GM12878 (cell line): ENCODE measurements at regions not wholly inside any gene's neighbourhood (a gene's known extent, or its start where the extent isn't known, plus 50 kb on each side); places are given as distances from the start of the nearest gene placed in this dataset.

Experiments used
- ATAC-seq: fragments of 200-7000 bp; cut with Tn5 transposase; 3 replicates; pipeline ENCODE4 v1.9.1; 2020; ENCODE audit warnings: mild to moderate bottlenecking, moderate library complexity
- BruUV-seq: library from RNA; stranded (reverse); fragments of 400-500 nt; replicated peaks from 2 replicates; lab custom pipeline; 2021; lab: Mats Ljungman, UMichigan
- CTCF ChIA-PET: fragments of 300-600 bp; sonication (Branson Sonifier 250); formaldehyde crosslinking; extraction: SDS; loops from one replicate; lab custom pipeline; 2021; ENCODE audit warnings: inconsistent platforms; lab: Yijun Ruan, JAX
- POLR2A ChIA-PET: fragments of 350-600 bp; formaldehyde crosslinking; extraction: SDS; loops from one replicate; lab custom pipeline; 2021; ENCODE audit warnings: inconsistent platforms; lab: Charles Lee
- RAD21 ChIA-PET: fragments of 300-600 bp; sonication (Branson Sonifier 250); formaldehyde crosslinking; loops from one replicate; lab custom pipeline; 2023; ENCODE audit warnings: antibody characterized with exemption; ENCODE audit not compliant: unreplicated experiment; lab: Charles Lee
- SMC1A ChIA-PET: fragments of 300-600 bp; sonication (Branson Sonifier 250); formaldehyde crosslinking; loops from one replicate; lab custom pipeline; 2023; ENCODE audit not compliant: unreplicated experiment, uncharacterized antibody; lab: Charles Lee
- DNase-seq: peaks from one replicate; pipeline ENCODE4 v3.0.0-alpha.2; 2011; ENCODE audit warnings: low read depth, low spot score
- FAIRE-seq: peaks from 3 replicates; lab custom pipeline; 2011; peaks lifted over from hg19 to GRCh38; lab: Jason Lieb, UNC
- H2AFZ ChIP-seq: 2 replicates; pipeline ENCODE4 v1.6.0; 2011; ENCODE audit warnings: low read depth, low read length, control low read depth; ENCODE audit not compliant: control insufficient read depth
- H3K27ac ChIP-seq: 2 replicates; pipeline ENCODE4 v1.5.1; 2011; ENCODE audit warnings: control low read depth; ENCODE audit not compliant: control insufficient read depth, insufficient read depth
- H3K27me3 ChIP-seq, 2 experiments: replicated peaks in 1 of 2; 2 replicates each; pipeline versions ENCODE4 v1.6.0 to v1.6.1; 2011; ENCODE audit warnings: low read length in 1 of 2; ENCODE audit not compliant: control insufficient read depth in 2 of 2, insufficient read depth in 2 of 2
- H3K36me3 ChIP-seq, 2 experiments: 2 replicates each; pipeline ENCODE4 v1.5.1; 2011; ENCODE audit warnings: low read length in 1 of 2; ENCODE audit not compliant: control insufficient read depth in 2 of 2, insufficient read depth in 2 of 2
- H3K4me1 ChIP-seq: 2 replicates; pipeline ENCODE4 v1.6.1; 2011; ENCODE audit warnings: mild to moderate bottlenecking, low read length, moderate library complexity, mixed read lengths; ENCODE audit not compliant: control insufficient read depth, insufficient read depth
- H3K4me2 ChIP-seq: 2 replicates; pipeline ENCODE4 v1.6.0; 2011; ENCODE audit warnings: control low read depth; ENCODE audit not compliant: control insufficient read depth, insufficient read depth
- H3K4me3 ChIP-seq: fragments of 200-600 bp; sonication (generic); 2 replicates; pipeline ENCODE4 v1.5.1; 2016
- H3K79me2 ChIP-seq: 2 replicates; pipeline ENCODE4 v1.6.0; 2011; ENCODE audit warnings: low read length; ENCODE audit not compliant: control insufficient read depth, insufficient read depth
- H3K9ac ChIP-seq: 2 replicates; pipeline ENCODE4 v1.8.0; 2011; ENCODE audit warnings: low read length, control low read depth, mixed read lengths; ENCODE audit not compliant: control insufficient read depth, insufficient read depth
- H3K9me3 ChIP-seq: replicated peaks from 3 replicates; pipeline ENCODE4 v1.5.1; 2011; ENCODE audit warnings: mild to moderate bottlenecking, low read length; ENCODE audit not compliant: control insufficient read depth, insufficient read depth
- H4K20me1 ChIP-seq: 2 replicates; pipeline ENCODE4 v1.6.0; 2011; ENCODE audit not compliant: control insufficient read depth, insufficient read depth
- BACH1 ChIP-seq: fragments of 450-650 bp; IDR thresholded peaks from 2 replicates; pipeline ENCODE4 v1.6.1; 2017; ENCODE audit warnings: mild to moderate bottlenecking, borderline replicate concordance
- CHD2 ChIP-seq: IDR thresholded peaks from 2 replicates; pipeline ENCODE4 v1.6.1; 2011; ENCODE audit warnings: low read depth, low read length, improper control_type of control experiment, borderline replicate concordance
- EGR1 ChIP-seq, 2 experiments: IDR thresholded peaks; 1 replicate in 1 of 2; 2 replicates in 1 of 2; pipeline ENCODE4 v1.6.1; 2011 to 2012; ENCODE audit warnings: low read depth in 2 of 2, low read length in 2 of 2, borderline replicate concordance in 1 of 2, mild to moderate bottlenecking in 1 of 2, moderate library complexity in 1 of 2
- HCFC1 ChIP-seq: fragments of 150-350 bp; IDR thresholded peaks from 2 replicates; pipeline ENCODE4 v1.6.1; 2014; ENCODE audit warnings: low read length
- NRF1 ChIP-seq: conservative IDR thresholded peaks from 2 replicates; pipeline ENCODE4 v1.6.1; 2011; ENCODE audit warnings: mild to moderate bottlenecking, low read depth, low read length, improper control_type of control experiment
- RB1 ChIP-seq: fragments of 450-650 bp; formaldehyde crosslinking; IDR thresholded peaks from 2 replicates; pipeline ENCODE4 v1.6.1; 2017; ENCODE audit warnings: mild to moderate bottlenecking, borderline replicate concordance
- SIN3A ChIP-seq: IDR thresholded peaks from 2 replicates; pipeline ENCODE4 v1.6.1; 2012; ENCODE audit warnings: low read depth, low read length, improper control_type of control experiment
- SREBF1 ChIP-seq: IDR thresholded peaks from 2 replicates; pipeline ENCODE4 v1.6.1; 2012; ENCODE audit warnings: mild to moderate bottlenecking, low read length
- TBL1XR1 ChIP-seq: IDR thresholded peaks from 2 replicates; pipeline ENCODE4 v1.6.1; 2012; ENCODE audit warnings: low read depth, low read length, improper control_type of control experiment
- WRNIP1 ChIP-seq: IDR thresholded peaks from 2 replicates; pipeline ENCODE4 v1.6.1; 2011; ENCODE audit warnings: low read depth, low read length, improper control_type of control experiment, borderline replicate concordance
- ZNF207 ChIP-seq: fragments of 450-650 bp; IDR thresholded peaks from 2 replicates; pipeline ENCODE4 v1.6.1; 2014; ENCODE audit warnings: antibody characterized with exemption, mild to moderate bottlenecking, borderline replicate concordance
- ZNF24 ChIP-seq: fragments of 450-650 bp; IDR thresholded peaks from 2 replicates; pipeline ENCODE4 v1.6.1; 2017; ENCODE audit warnings: antibody characterized with exemption, mild to moderate bottlenecking
- ZNF622 ChIP-seq: fragments of 450-650 bp; IDR thresholded peaks from 2 replicates; pipeline ENCODE4 v1.6.1; 2017; ENCODE audit warnings: mild to moderate bottlenecking, inconsistent platforms
- ZSCAN29 ChIP-seq: fragments of 450-650 bp; IDR thresholded peaks from 2 replicates; pipeline ENCODE4 v1.6.1; 2017; ENCODE audit warnings: mild to moderate bottlenecking, moderate library complexity
- WGBS: methylation state at CpG from one replicate; pipeline ENCODE4 v1.1.6; 2016; ENCODE audit warnings: low lambda C conversion rate; ENCODE audit not compliant: insufficient replicate concordance, insufficient coverage; ENCODE audit errors: missing lambda C conversion rate; 5-methylcytosine and 5-hydroxymethylcytosine counted together
- in situ Hi-C: fragments of 300-500 bp; cut with MboI; formaldehyde crosslinking; loops from 9 replicates; pipeline ENCODE4 v1.14.3; 2018; ENCODE audit warnings: mixed read lengths
- intact Hi-C: fragments of 100-400 bp; cut with micrococcal nuclease; formaldehyde crosslinking; loops from one replicate; pipeline ENCODE4 v1.14.2; 2022; ENCODE audit not compliant: unreplicated experiment

DNA sequence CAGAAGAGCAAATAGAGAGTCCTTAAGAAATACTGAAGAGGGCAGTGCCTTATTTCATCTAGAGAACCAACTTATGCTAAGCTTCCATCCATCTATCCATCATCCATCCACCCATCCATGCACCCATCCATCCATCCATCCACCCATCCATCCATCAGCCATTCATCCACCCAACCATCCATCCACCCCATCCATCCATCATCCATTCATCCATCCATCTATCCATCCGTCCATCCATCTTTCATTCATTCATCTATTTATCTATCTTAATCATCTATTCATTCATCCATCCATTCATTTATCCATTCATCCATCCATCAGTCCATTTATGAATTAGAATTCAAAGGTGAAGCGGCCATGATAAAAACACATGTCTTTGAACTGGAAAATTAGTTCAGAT, 171.5 kb upstream of the FMN2 start:
- in situ Hi-C loops, result no loop called here
- SMC1A ChIA-PET, result no interaction called here
- no peak overlapping the region for H3K4me2 ChIP-seq
- H3K4me1 ChIP-seq, result no peaks in the 10 kb centered on the region
- no peak overlapping the region for H2AFZ ChIP-seq
- no peaks in the 10 kb centered on the region for H3K27me3 ChIP-seq
- intact Hi-C loops, result no loop called here
- no TSS peak for BruUV-seq
- 0% methylated on average over 2 of the region's 2 CpGs for WGBS
- H3K79me2 ChIP-seq, result no peaks in the 10 kb centered on the region
- TF ChIP-seq ZNF207 (no peak), BACH1 (no peak), SIN3A (no peak), EGR1 (IDR thresholded peaks at IDR 0.05; ENCODE audit: borderline replicate concordance in 1 of 2, low read depth in 2 of 2, low read length in 2 of 2) (no peak), ZSCAN29 (no peak)
- H3K9ac ChIP-seq, result no peak overlapping the region
- DNase-seq (no peak), FAIRE-seq (no peak), ATAC-seq (no peak)
- POLR2A ChIA-PET, result no interaction called here
- H3K9me3 ChIP-seq, result no peaks in the 10 kb centered on the region
- RAD21 ChIA-PET, result no interaction called here
- CTCF ChIA-PET, result no interaction called here
- H4K20me1 ChIP-seq, result no peaks in the 10 kb centered on the region
- H3K36me3 ChIP-seq, result no peaks in the 10 kb centered on the region
- no peak overlapping the region for H3K27ac ChIP-seq
- H3K4me3 ChIP-seq, result no peak overlapping the region

DNA sequence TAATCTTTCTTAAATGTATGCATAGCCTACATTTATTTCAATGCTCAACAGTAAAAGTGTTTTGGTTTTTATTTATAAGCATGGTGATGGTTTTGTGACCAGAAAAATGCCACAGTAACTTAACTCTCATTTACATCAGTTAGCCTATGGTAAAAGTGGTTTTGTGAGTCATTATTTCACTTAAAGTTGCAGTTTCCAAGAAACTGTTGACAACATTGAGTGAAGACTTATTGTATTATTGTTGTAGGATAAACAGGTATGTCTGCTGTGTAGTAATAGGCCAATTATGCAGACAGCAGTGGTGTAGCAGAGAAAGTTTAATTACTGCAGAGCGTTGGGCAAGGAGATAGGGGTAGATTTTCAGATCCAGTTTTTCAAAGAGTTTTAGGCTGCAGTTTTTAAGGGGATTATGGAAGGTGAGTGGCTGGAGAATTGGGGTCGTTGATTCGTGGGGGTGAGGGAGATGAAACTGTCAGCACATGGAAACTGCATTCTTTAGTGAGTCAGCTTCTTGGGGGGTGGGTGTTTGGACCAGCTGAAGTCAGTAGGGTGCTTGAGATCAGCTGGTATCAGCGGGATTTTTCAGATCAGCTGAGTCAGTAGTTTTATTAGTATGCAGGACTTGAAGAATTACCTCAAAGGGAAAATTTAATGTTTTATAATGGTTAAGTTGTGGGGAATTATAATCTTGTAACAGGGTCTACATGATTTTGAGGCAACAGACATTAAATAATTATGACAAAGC, 168.7 kb upstream of the FMN2 start:
- BruUV-seq, result no TSS peak
- Histone ChIP-seq H3K9me3 (no peaks in the 10 kb centered on the region), H2AFZ (no peak overlapping the region), H4K20me1 (no peaks in the 10 kb centered on the region), H3K27ac (no peak overlapping the region), H3K79me2 (no peaks in the 10 kb centered on the region), H3K4me3 (no peak overlapping the region), H3K4me2 (no peak overlapping the region), H3K27me3 (no peaks in the 10 kb centered on the region), H3K9ac (no peak overlapping the region), H3K36me3 (no peaks in the 10 kb centered on the region), H3K4me1 (no peaks in the 10 kb centered on the region)
- RAD21 ChIA-PET, result no interaction called here
- SMC1A ChIA-PET, result no interaction called here
- DNase-seq (no peak), FAIRE-seq (no peak), ATAC-seq (no peak)
- POLR2A ChIA-PET, result interaction anchor here (0.5 kb wide), 1 partner anchor 806 kb away, joined by 3 read pairs; no protein-coding TSS in a partner anchor
- TF ChIP-seq ZNF622 (no peak), CHD2 (no peak), SREBF1 (no peak), HCFC1 (no peak), RB1 (no peak), WRNIP1 (no peak), NRF1 (no peak), ZNF24 (no peak), TBL1XR1 (no peak)
- 11% methylated on average over 4 of the region's 4 CpGs for WGBS
- CTCF ChIA-PET, result no interaction called here
- intact Hi-C loops (no loop called here), in situ Hi-C loops (no loop called here)
